Ovary (tissue), 3 donors: ENCODE measurements at regions not wholly inside any gene's neighbourhood (a gene's known extent, or its start where the extent isn't known, plus 50 kb on each side); places are given as distances from the start of the nearest gene placed in this dataset.

Experiments
- CTCF ChIP-seq, 3 donors: fragments of 450-650 bp in 2 of 3; fragments of 200-600 bp in 1 of 3; IDR thresholded peaks; one replicate each; pipeline versions ENCODE4 v1.5.1 to v1.8.0; 2016 to 2022; ENCODE audit warnings: antibody characterized with exemption in 3 of 3, mild to moderate bottlenecking in 1 of 3
- EP300 ChIP-seq: sonication (generic); formaldehyde crosslinking; IDR thresholded peaks from one replicate; pipeline ENCODE4 v1.6.1; 2017; ENCODE audit warnings: antibody characterized with exemption
- donor health status: DM: no; HTN: no; CAD: no.

DNA sequence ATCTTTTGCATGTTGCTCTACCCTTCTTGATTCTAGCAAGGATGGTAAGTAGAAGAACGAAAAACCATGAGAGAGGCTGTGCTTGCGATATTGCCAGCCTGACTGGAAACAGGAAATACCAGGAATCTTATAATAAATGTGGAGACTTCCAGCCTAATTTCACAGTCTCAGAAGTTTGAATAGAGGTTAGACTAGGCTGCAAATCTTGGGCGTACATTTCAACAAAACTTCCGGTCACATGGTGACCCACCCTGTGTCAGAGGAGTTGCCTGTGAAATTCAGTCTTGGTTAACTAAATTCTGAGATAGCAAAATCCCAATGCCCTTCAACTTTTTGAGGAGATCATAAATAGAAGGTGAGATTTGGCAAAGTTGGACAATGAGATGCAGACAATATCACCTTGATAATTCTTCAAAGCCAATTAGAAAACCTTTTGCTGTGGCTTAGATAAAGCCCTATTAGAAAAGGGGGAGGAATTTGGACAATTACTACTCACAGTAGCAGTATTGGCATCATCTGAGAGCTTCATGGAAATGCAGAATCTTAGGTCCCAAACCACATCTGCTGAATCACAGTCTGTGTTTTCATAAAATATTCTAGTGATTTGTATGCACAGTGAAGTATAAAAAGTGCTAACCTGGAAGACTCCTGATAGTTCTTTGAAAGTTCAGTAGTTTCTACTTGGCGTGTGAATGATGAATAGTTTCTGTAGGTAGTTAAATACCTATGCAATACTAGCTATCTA, 262.0 kb upstream of the JAG1 start:
- TF ChIP-seq CTCF (IDR thresholded peaks at IDR 0.05) (no peak), EP300 (no peak)
